Esophagus squamous epithelium (tissue), 4 donors: ENCODE measurements at regions not wholly inside any gene's neighbourhood (a gene's known extent, or its start where the extent isn't known, plus 50 kb on each side); places are given as distances from the start of the nearest gene placed in this dataset.

Source experiments
- POLR2A ChIP-seq, 4 donors: fragments of 450-650 bp; IDR thresholded peaks; one replicate each; pipeline ENCODE4 v1.6.1; 2017; ENCODE audit warnings: antibody characterized with exemption in 4 of 4, mild to moderate bottlenecking in 4 of 4, moderate library complexity in 3 of 4
- TF ChIP-seq, protein P1 (sequence below), 6 experiments: fragments of 450-650 bp in 4 of 6; fragments of 200-600 bp in 2 of 6; sonication (generic) in 2 of 6; IDR thresholded peaks; one replicate each; pipeline ENCODE4 v1.5.1; 2016 to 2019; ENCODE audit warnings: antibody characterized with exemption in 6 of 6, mild to moderate bottlenecking in 4 of 6, moderate library complexity in 4 of 6

DNA sequence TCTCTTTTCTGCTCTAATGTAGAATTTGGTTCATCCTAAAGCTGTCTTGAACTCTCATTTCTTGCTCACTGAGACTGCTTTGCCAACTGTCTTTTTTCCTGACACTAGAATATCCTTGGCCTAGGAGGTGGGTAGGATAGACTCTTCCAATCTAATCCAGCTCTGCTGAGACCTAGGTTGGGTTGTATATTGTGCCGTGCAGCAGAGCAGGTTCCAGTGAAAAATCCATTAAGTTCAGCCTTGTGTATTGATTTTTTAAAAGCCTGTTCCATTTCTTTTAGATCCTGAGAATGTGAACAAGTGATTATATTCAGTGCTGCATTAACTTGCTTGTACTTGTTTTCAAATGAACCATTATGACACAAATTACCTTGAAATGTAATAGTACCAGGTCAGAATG is 539.6 kb downstream of the LRRC70 start:
- TF ChIP-seq, protein P1, sequence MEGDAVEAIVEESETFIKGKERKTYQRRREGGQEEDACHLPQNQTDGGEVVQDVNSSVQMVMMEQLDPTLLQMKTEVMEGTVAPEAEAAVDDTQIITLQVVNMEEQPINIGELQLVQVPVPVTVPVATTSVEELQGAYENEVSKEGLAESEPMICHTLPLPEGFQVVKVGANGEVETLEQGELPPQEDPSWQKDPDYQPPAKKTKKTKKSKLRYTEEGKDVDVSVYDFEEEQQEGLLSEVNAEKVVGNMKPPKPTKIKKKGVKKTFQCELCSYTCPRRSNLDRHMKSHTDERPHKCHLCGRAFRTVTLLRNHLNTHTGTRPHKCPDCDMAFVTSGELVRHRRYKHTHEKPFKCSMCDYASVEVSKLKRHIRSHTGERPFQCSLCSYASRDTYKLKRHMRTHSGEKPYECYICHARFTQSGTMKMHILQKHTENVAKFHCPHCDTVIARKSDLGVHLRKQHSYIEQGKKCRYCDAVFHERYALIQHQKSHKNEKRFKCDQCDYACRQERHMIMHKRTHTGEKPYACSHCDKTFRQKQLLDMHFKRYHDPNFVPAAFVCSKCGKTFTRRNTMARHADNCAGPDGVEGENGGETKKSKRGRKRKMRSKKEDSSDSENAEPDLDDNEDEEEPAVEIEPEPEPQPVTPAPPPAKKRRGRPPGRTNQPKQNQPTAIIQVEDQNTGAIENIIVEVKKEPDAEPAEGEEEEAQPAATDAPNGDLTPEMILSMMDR (IDR thresholded peaks at IDR 0.05) = no peak
- no peak for TF ChIP-seq POLR2A (IDR thresholded peaks at IDR 0.05)
